ENCODE measurements at regions not wholly inside any gene's neighbourhood (a gene's known extent, or its start where the extent isn't known, plus 50 kb on each side); places are given as distances from the start of the nearest gene placed in this dataset.

DNA sequence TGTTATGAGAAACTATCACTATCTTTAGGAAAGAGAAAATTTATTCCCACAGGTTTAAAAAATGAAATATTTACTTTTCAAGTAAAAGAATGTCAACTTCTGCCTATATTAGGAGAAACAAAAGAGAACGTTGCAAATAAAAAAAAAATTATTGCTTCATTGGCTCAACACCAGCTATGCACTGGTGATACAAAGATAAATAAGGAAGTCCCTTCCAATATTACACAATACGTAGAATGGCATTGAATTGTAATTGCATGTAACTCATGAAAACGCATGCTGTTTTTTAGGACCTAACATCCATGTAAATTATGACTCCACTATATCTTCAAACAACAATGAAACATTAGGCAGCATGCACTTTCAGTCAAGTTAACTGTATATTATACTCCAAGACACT is 56.4 kb upstream of the RERGL start:
- TF ChIP-seq, protein P1, sequence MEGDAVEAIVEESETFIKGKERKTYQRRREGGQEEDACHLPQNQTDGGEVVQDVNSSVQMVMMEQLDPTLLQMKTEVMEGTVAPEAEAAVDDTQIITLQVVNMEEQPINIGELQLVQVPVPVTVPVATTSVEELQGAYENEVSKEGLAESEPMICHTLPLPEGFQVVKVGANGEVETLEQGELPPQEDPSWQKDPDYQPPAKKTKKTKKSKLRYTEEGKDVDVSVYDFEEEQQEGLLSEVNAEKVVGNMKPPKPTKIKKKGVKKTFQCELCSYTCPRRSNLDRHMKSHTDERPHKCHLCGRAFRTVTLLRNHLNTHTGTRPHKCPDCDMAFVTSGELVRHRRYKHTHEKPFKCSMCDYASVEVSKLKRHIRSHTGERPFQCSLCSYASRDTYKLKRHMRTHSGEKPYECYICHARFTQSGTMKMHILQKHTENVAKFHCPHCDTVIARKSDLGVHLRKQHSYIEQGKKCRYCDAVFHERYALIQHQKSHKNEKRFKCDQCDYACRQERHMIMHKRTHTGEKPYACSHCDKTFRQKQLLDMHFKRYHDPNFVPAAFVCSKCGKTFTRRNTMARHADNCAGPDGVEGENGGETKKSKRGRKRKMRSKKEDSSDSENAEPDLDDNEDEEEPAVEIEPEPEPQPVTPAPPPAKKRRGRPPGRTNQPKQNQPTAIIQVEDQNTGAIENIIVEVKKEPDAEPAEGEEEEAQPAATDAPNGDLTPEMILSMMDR (IDR thresholded peaks at IDR 0.05; ENCODE audit: poor library complexity): no peak
- no peak for TF ChIP-seq EZH2phosphoT487 (IDR thresholded peaks at IDR 0.05; ENCODE audit: low read depth, severe bottlenecking, unreplicated experiment)
- TF ChIP-seq EZH2 (IDR thresholded peaks at IDR 0.05; ENCODE audit: borderline replicate concordance): no peak

Data from hepatocyte (in vitro differentiated cells).